ENCODE measurements at regions not wholly inside any gene's neighbourhood (a gene's known extent, or its start where the extent isn't known, plus 50 kb on each side); places are given as distances from the start of the nearest gene placed in this dataset.

- DNase-seq (ENCODE audit: low read depth), result no peak
These were observed 1658.6 kb upstream of the MIR17HG start for GRCh38 chr13:89688918-89689317.

GRCh38 chr13:89694451-89694850 is 1653.0 kb upstream of the MIR17HG start:
- no peak for DNase-seq (ENCODE audit: low read depth)

GRCh38 chr13:89695343-89696257 is 1651.9 kb upstream of the MIR17HG start:
- DNase-seq (ENCODE audit: low read depth), result peak; percentile 60

- DNase-seq (ENCODE audit: low read depth), result no peak
These were observed 1645.6 kb upstream of the MIR17HG start for GRCh38 chr13:89701913-89702312.

GRCh38 chr13:89704040-89704439 is 1643.4 kb upstream of the MIR17HG start:
- DNase-seq (ENCODE audit: low read depth), result no peak

- DNase-seq (ENCODE audit: low read depth), result no peak
These were observed 1639.5 kb upstream of the MIR17HG start for GRCh38 chr13:89708013-89708412.

GRCh38 chr13:89721216-89721615 is 1626.3 kb upstream of the MIR17HG start:
- no peak for DNase-seq (ENCODE audit: low read depth)

- peak; percentile 86 for DNase-seq (ENCODE audit: low read depth)
These were observed 1620.6 kb upstream of the MIR17HG start for GRCh38 chr13:89726690-89727435.

- DNase-seq (ENCODE audit: low read depth), result no peak
These were observed 1613.7 kb upstream of the MIR17HG start for GRCh38 chr13:89733829-89734228.

- DNase-seq (ENCODE audit: low read depth), result no peak
These were observed 1610.4 kb upstream of the MIR17HG start for GRCh38 chr13:89737051-89737450.

- DNase-seq (ENCODE audit: low read depth), result no peak
These were observed 1609.4 kb upstream of the MIR17HG start for GRCh38 chr13:89738072-89738471.

GRCh38 chr13:89740994-89741685 is 1606.3 kb upstream of the MIR17HG start:
- DNase-seq (ENCODE audit: low read depth), result no peak

- DNase-seq (ENCODE audit: low read depth), result no peak
These were observed 1600.9 kb upstream of the MIR17HG start for GRCh38 chr13:89746554-89746953.

- no peak for DNase-seq (ENCODE audit: low read depth)
These were observed 1598.8 kb upstream of the MIR17HG start for GRCh38 chr13:89748716-89749115.

- peak; percentile 13 for DNase-seq (ENCODE audit: low read depth)
These were observed 1597.6 kb upstream of the MIR17HG start for GRCh38 chr13:89749888-89750287.

- no peak for DNase-seq (ENCODE audit: low read depth)
These were observed 1597.1 kb upstream of the MIR17HG start for GRCh38 chr13:89750371-89750770.

GRCh38 chr13:89751432-89751930 is 1596.0 kb upstream of the MIR17HG start:
- no peak for DNase-seq (ENCODE audit: low read depth)

- no peak for DNase-seq (ENCODE audit: low read depth)
These were observed 1595.1 kb upstream of the MIR17HG start for GRCh38 chr13:89752394-89752793.

- peak; percentile 62 for DNase-seq (ENCODE audit: low read depth)
These were observed 1591.6 kb upstream of the MIR17HG start for GRCh38 chr13:89755729-89756492.

- DNase-seq (ENCODE audit: low read depth), result peak; percentile 26
These were observed 1584.5 kb upstream of the MIR17HG start for GRCh38 chr13:89763005-89763404.

- DNase-seq (ENCODE audit: low read depth), result no peak
These were observed 1564.2 kb upstream of the MIR17HG start for GRCh38 chr13:89783221-89783755.

All from HT1080 (cell line).